ENCODE measurements at regions not wholly inside any gene's neighbourhood (a gene's known extent, or its start where the extent isn't known, plus 50 kb on each side); places are given as distances from the start of the nearest gene placed in this dataset.

- Histone ChIP-seq H3K9me2 (replicated peaks; ENCODE audit: control insufficient read depth, low read length) (no peaks in the 10 kb centered on the region), H3K4me1 (ENCODE audit: control insufficient read depth, low read length) (no peaks in the 10 kb centered on the region), H3K36me3 (ENCODE audit: control insufficient read depth, low read length) (no peaks in the 10 kb centered on the region), H3K4me2 (ENCODE audit: low read length) (no peak overlapping the region), H3F3A (ENCODE audit: control insufficient read depth, insufficient read depth) (no peaks in the 10 kb centered on the region), H3K9me3 (ENCODE audit: control insufficient read depth, insufficient read depth, low read length) (no peaks in the 10 kb centered on the region), H3K4me3 (ENCODE audit: low read length) (no peak overlapping the region), H4K20me1 (ENCODE audit: control insufficient read depth, insufficient read depth, low read depth, low read length) (no peaks in the 10 kb centered on the region), H3K27ac (ENCODE audit: low read depth, low read length) (no peak overlapping the region), H3K27me3 (ENCODE audit: control insufficient read depth, low read length) (no peaks in the 10 kb centered on the region), H3K79me2 (ENCODE audit: control insufficient read depth, low read length) (no peaks in the 10 kb centered on the region)
- TF ChIP-seq EZH2phosphoT487 (IDR thresholded peaks at IDR 0.05; ENCODE audit: borderline replicate concordance, low read length): no peak
- TF ChIP-seq, protein P1, sequence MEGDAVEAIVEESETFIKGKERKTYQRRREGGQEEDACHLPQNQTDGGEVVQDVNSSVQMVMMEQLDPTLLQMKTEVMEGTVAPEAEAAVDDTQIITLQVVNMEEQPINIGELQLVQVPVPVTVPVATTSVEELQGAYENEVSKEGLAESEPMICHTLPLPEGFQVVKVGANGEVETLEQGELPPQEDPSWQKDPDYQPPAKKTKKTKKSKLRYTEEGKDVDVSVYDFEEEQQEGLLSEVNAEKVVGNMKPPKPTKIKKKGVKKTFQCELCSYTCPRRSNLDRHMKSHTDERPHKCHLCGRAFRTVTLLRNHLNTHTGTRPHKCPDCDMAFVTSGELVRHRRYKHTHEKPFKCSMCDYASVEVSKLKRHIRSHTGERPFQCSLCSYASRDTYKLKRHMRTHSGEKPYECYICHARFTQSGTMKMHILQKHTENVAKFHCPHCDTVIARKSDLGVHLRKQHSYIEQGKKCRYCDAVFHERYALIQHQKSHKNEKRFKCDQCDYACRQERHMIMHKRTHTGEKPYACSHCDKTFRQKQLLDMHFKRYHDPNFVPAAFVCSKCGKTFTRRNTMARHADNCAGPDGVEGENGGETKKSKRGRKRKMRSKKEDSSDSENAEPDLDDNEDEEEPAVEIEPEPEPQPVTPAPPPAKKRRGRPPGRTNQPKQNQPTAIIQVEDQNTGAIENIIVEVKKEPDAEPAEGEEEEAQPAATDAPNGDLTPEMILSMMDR (IDR thresholded peaks at IDR 0.05; ENCODE audit: low read depth, low read length, poor library complexity, severe bottlenecking): no peak
Observed at GRCh38 chr13:91086936-91087716, 260.4 kb upstream of the MIR17HG start.

- Histone ChIP-seq H3K27ac (ENCODE audit: low read depth, low read length) (no peak overlapping the region), H3K9me2 (replicated peaks; ENCODE audit: control insufficient read depth, low read length) (no peaks in the 10 kb centered on the region), H4K20me1 (ENCODE audit: control insufficient read depth, insufficient read depth, low read depth, low read length) (no peaks in the 10 kb centered on the region), H3K36me3 (ENCODE audit: control insufficient read depth, low read length) (no peaks in the 10 kb centered on the region), H3K4me1 (ENCODE audit: control insufficient read depth, low read length) (no peaks in the 10 kb centered on the region), H3F3A (ENCODE audit: control insufficient read depth, insufficient read depth) (no peaks in the 10 kb centered on the region), H3K79me2 (ENCODE audit: control insufficient read depth, low read length) (no peaks in the 10 kb centered on the region), H3K4me3 (ENCODE audit: low read length) (no peak overlapping the region), H3K9me3 (ENCODE audit: control insufficient read depth, insufficient read depth, low read length) (no peaks in the 10 kb centered on the region), H3K27me3 (ENCODE audit: control insufficient read depth, low read length) (no peaks in the 10 kb centered on the region), H3K4me2 (ENCODE audit: low read length) (no peak overlapping the region)
- TF ChIP-seq, protein P1 (IDR thresholded peaks at IDR 0.05; ENCODE audit: low read depth, low read length, poor library complexity, severe bottlenecking): no peak
- no peak for TF ChIP-seq EZH2phosphoT487 (IDR thresholded peaks at IDR 0.05; ENCODE audit: borderline replicate concordance, low read length)
Observed at GRCh38 chr13:91097269-91097668, 250.2 kb upstream of the MIR17HG start.

- Histone ChIP-seq H4K20me1 (ENCODE audit: control insufficient read depth, insufficient read depth, low read depth, low read length) (no peaks in the 10 kb centered on the region), H3K4me1 (ENCODE audit: control insufficient read depth, low read length) (no peaks in the 10 kb centered on the region), H3K4me3 (ENCODE audit: low read length) (no peak overlapping the region), H3K9me2 (replicated peaks; ENCODE audit: control insufficient read depth, low read length) (no peaks in the 10 kb centered on the region), H3K79me2 (ENCODE audit: control insufficient read depth, low read length) (no peaks in the 10 kb centered on the region), H3K27ac (ENCODE audit: low read depth, low read length) (no peak overlapping the region), H3K9me3 (ENCODE audit: control insufficient read depth, insufficient read depth, low read length) (no peaks in the 10 kb centered on the region), H3K4me2 (ENCODE audit: low read length) (no peak overlapping the region), H3K36me3 (ENCODE audit: control insufficient read depth, low read length) (no peaks in the 10 kb centered on the region), H3F3A (ENCODE audit: control insufficient read depth, insufficient read depth) (no peaks in the 10 kb centered on the region), H3K27me3 (ENCODE audit: control insufficient read depth, low read length) (no peaks in the 10 kb centered on the region)
- TF ChIP-seq EZH2phosphoT487 (IDR thresholded peaks at IDR 0.05; ENCODE audit: borderline replicate concordance, low read length): no peak
- TF ChIP-seq, protein P1 (IDR thresholded peaks at IDR 0.05; ENCODE audit: low read depth, low read length, poor library complexity, severe bottlenecking): no peak
Observed at GRCh38 chr13:91099877-91100276, 247.6 kb upstream of the MIR17HG start.
